Transverse colon (tissue), 4 donors: ENCODE measurements at regions not wholly inside any gene's neighbourhood (a gene's known extent, or its start where the extent isn't known, plus 50 kb on each side); places are given as distances from the start of the nearest gene placed in this dataset.

Source experiments
- CTCF ChIP-seq, 5 experiments: fragments of 200-600 bp in 3 of 5; fragments of 450-650 bp in 2 of 5; sonication (generic) in 3 of 5; IDR thresholded peaks; 1 replicate in 2 of 5; 2 replicates in 3 of 5; pipeline ENCODE4 v1.5.1; 2016 to 2017; ENCODE audit warnings: antibody characterized with exemption in 5 of 5, inconsistent platforms in 3 of 5, mild to moderate bottlenecking in 2 of 5, moderate library complexity in 1 of 5
- EP300 ChIP-seq: sonication (generic); formaldehyde crosslinking; IDR thresholded peaks from one replicate; pipeline ENCODE4 v1.6.1; 2017; ENCODE audit warnings: antibody characterized with exemption, low read depth
- POLR2A ChIP-seq: fragments of 450-650 bp; IDR thresholded peaks from one replicate; pipeline ENCODE4 v1.6.1; 2016; ENCODE audit warnings: antibody characterized with exemption, mild to moderate bottlenecking, moderate library complexity
- POLR2AphosphoS5 ChIP-seq, 3 donors: sonication (generic); formaldehyde crosslinking; IDR thresholded peaks; one replicate each; pipeline ENCODE4 v1.6.1; 2016; ENCODE audit warnings: antibody characterized with exemption in 3 of 3

- TF ChIP-seq POLR2A (no peak), CTCF (IDR thresholded peaks at IDR 0.05) (no peak), POLR2AphosphoS5 (IDR thresholded peaks at IDR 0.05) (peak in 2 of 3 donors; percentile 41 to 55), EP300 (peak; percentile 50)
Measured at GRCh38 chrX:131671735-131672134, 127.9 kb downstream of the OR13H1 start.
